Fibroblast of villous mesenchyme (primary cell): ENCODE measurements at regions not wholly inside any gene's neighbourhood (a gene's known extent, or its start where the extent isn't known, plus 50 kb on each side); places are given as distances from the start of the nearest gene placed in this dataset.

Source experiments
- DNase-seq: peaks from one replicate; pipeline ENCODE4 v3.0.0-alpha.2; 2010; ENCODE audit warnings: low read depth
- H3K4me3 ChIP-seq: 2 replicates; pipeline ENCODE4 v1.5.1; 2011; ENCODE audit warnings: low read depth, mild to moderate bottlenecking, low read length
- CTCF ChIP-seq: IDR thresholded peaks from 2 replicates; pipeline ENCODE4 v1.5.1; 2012; ENCODE audit warnings: low read depth, mild to moderate bottlenecking, low read length; ENCODE audit not compliant: insufficient read depth

- peak; percentile 60 for DNase-seq
- TF ChIP-seq CTCF: no peak
- H3K4me3 ChIP-seq: no peak overlapping the region
Observed at GRCh38 chr4:123479944-123480343, 83.3 kb downstream of the SPRY1 start.

GRCh38 chr4:123480706-123481418 is 84.3 kb downstream of the SPRY1 start:
- TF ChIP-seq CTCF: no peak
- no peak overlapping the region for H3K4me3 ChIP-seq
- DNase-seq: no peak

GRCh38 chr4:123481717-123482116 is 85.1 kb downstream of the SPRY1 start:
- TF ChIP-seq CTCF: no peak
- DNase-seq: no peak
- H3K4me3 ChIP-seq: no peak overlapping the region

GRCh38 chr4:123484291-123484926 is 87.8 kb downstream of the SPRY1 start:
- no peak for DNase-seq
- no peak for TF ChIP-seq CTCF
- H3K4me3 ChIP-seq: no peak overlapping the region

- DNase-seq: no peak
- no peak overlapping the region for H3K4me3 ChIP-seq
- no peak for TF ChIP-seq CTCF
Observed at GRCh38 chr4:123485601-123486000, 89.0 kb downstream of the SPRY1 start.

- TF ChIP-seq CTCF: no peak
- H3K4me3 ChIP-seq: no peak overlapping the region
- DNase-seq: peak; percentile 12
Observed at GRCh38 chr4:123488916-123489315, 92.3 kb downstream of the SPRY1 start.
